Cardiac muscle cell (in vitro differentiated cells and primary cell): ENCODE measurements at regions not wholly inside any gene's neighbourhood (a gene's known extent, or its start where the extent isn't known, plus 50 kb on each side); places are given as distances from the start of the nearest gene placed in this dataset.

Experiments
- DNase-seq, 2 donors: peaks; one replicate each; pipeline versions ENCODE4 v3.0.0 to v3.0.0-alpha.2; 2010 to 2017; ENCODE audit warnings: low read depth in 1 of 2, low spot score in 1 of 2
- H3K27ac ChIP-seq: fragments of 200-600 bp; sonication (generic); 2 replicates; pipeline ENCODE4 v1.5.1; 2016
- H3K27me3 ChIP-seq: fragments of 200-600 bp; sonication (generic); 2 replicates; pipeline ENCODE4 v1.6.0; 2016; ENCODE audit warnings: control low read depth
- H3K36me3 ChIP-seq: fragments of 200-600 bp; sonication (generic); 2 replicates; pipeline ENCODE4 v1.5.1; 2016; ENCODE audit warnings: control low read depth
- H3K4me1 ChIP-seq: fragments of 200-600 bp; sonication (generic); 2 replicates; pipeline ENCODE4 v1.8.1; 2017; ENCODE audit warnings: low read depth, mild to moderate bottlenecking, mixed run types
- H3K4me3 ChIP-seq: fragments of 200-600 bp; sonication (generic); 2 replicates; pipeline ENCODE4 v1.5.1; 2016; ENCODE audit warnings: mild to moderate bottlenecking
- H3K9me3 ChIP-seq: fragments of 200-600 bp; sonication (generic); 2 replicates; pipeline ENCODE4 v1.5.1; 2017; ENCODE audit warnings: low read depth, mild to moderate bottlenecking, control low read depth
- TF ChIP-seq, protein P1 (sequence below): IDR thresholded peaks from 2 replicates; pipeline ENCODE4 v1.5.1; 2012; ENCODE audit warnings: low read depth, mild to moderate bottlenecking, low read length

GRCh38 chrX:26032111-26032912 is 105.8 kb upstream of the MAGEB18 start:
- TF ChIP-seq, protein P1, sequence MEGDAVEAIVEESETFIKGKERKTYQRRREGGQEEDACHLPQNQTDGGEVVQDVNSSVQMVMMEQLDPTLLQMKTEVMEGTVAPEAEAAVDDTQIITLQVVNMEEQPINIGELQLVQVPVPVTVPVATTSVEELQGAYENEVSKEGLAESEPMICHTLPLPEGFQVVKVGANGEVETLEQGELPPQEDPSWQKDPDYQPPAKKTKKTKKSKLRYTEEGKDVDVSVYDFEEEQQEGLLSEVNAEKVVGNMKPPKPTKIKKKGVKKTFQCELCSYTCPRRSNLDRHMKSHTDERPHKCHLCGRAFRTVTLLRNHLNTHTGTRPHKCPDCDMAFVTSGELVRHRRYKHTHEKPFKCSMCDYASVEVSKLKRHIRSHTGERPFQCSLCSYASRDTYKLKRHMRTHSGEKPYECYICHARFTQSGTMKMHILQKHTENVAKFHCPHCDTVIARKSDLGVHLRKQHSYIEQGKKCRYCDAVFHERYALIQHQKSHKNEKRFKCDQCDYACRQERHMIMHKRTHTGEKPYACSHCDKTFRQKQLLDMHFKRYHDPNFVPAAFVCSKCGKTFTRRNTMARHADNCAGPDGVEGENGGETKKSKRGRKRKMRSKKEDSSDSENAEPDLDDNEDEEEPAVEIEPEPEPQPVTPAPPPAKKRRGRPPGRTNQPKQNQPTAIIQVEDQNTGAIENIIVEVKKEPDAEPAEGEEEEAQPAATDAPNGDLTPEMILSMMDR, result no peak
- Histone ChIP-seq H3K27me3 (no peaks in the 10 kb centered on the region), H3K4me1 (no peaks in the 10 kb centered on the region), H3K36me3 (no peaks in the 10 kb centered on the region), H3K27ac (no peak overlapping the region), H3K9me3 (no peaks in the 10 kb centered on the region), H3K4me3 (no peak overlapping the region)
- DNase-seq, result peak in 1 of 2 donors; percentile 11

- Histone ChIP-seq H3K4me1 (no peaks in the 10 kb centered on the region), H3K9me3 (no peaks in the 10 kb centered on the region), H3K4me3 (no peak overlapping the region), H3K27ac (no peak overlapping the region), H3K27me3 (no peaks in the 10 kb centered on the region), H3K36me3 (no peaks in the 10 kb centered on the region)
- DNase-seq, result no peak
- TF ChIP-seq, protein P1, result no peak
Observed at GRCh38 chrX:26037367-26037766, 100.8 kb upstream of the MAGEB18 start.

DNA sequence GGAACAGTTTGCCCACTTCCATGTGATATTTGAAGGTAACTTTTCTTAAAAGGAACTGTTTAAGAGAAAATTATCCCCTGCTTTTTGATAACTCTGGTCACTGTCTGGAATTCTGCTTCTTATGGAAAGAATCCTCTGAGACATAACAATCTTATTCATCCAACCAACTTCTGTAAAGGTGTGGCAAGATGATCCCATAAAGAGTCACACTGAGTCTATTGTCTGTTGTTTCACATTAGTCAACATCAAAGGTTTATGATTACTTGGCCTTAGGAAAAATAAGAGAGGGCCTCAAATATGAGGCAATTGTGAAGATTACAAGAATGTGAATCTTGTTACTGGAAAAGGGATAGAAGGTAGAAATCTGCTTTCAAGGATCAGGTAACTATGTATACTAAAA is 88.0 kb upstream of the MAGEB18 start:
- TF ChIP-seq, protein P1, result no peak
- DNase-seq, result no peak
- Histone ChIP-seq H3K9me3 (no peaks in the 10 kb centered on the region), H3K4me1 (no peaks in the 10 kb centered on the region), H3K4me3 (no peak overlapping the region), H3K27me3 (no peaks in the 10 kb centered on the region), H3K27ac (no peak overlapping the region), H3K36me3 (no peaks in the 10 kb centered on the region)

GRCh38 chrX:26070882-26071281 is 67.3 kb upstream of the MAGEB18 start:
- no peak overlapping the region for H3K27ac ChIP-seq
- DNase-seq, result no peak
- H3K9me3 ChIP-seq, result no peaks in the 10 kb centered on the region
- no peak overlapping the region for H3K4me3 ChIP-seq
- H3K36me3 ChIP-seq, result no peaks in the 10 kb centered on the region
- TF ChIP-seq, protein P1, result no peak
- no peaks in the 10 kb centered on the region for H3K27me3 ChIP-seq
- no peaks in the 10 kb centered on the region for H3K4me1 ChIP-seq

- TF ChIP-seq, protein P1, result no peak
Observed at GRCh38 chrX:26071618-26072017, 66.5 kb upstream of the MAGEB18 start.

More at GRCh38 chrX:26071618-26072017, 66.5 kb upstream of the MAGEB18 start:
- no peaks in the 10 kb centered on the region for H3K27me3 ChIP-seq
- no peak overlapping the region for H3K4me3 ChIP-seq
- H3K27ac ChIP-seq, result no peak overlapping the region
- DNase-seq, result no peak
- H3K9me3 ChIP-seq, result no peaks in the 10 kb centered on the region
- no peaks in the 10 kb centered on the region for H3K36me3 ChIP-seq
- H3K4me1 ChIP-seq, result no peaks in the 10 kb centered on the region
